Hypothalamus (tissue), 51 donors: ENCODE measurements at regions not wholly inside any gene's neighbourhood (a gene's known extent, or its start where the extent isn't known, plus 50 kb on each side); places are given as distances from the start of the nearest gene placed in this dataset.
"Not testable (repeated sequence)": the region's sequence is repeated elsewhere in the genome, so short reads cannot be mapped to it uniquely, and the experiment has no call there.

Experiments used
- DNase-seq, 51 donors: peaks; one replicate each; lab custom pipeline; 2025; lab: John Stamatoyannopoulos, UW

DNA sequence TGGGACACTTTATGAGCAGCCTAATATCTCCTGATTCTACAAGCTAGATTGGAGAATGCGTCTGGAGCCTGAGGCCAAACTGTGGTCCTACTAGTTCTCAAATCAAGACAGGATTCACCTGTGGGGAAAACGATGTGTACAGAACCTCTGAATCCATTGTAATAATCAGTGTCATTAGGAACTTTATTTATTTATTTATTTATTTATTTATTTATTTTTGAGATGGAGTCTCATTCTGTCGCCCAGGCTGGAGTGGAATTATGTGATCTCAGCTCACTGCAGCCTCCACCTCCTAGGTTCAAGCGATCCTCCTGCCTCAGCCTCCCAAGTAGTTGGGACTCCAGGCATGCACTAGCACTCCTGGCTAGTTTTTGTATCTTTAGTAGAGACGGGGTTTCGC, 52.6 kb upstream of the KIF26B start:
- not testable (repeated sequence) for DNase-seq

DNA sequence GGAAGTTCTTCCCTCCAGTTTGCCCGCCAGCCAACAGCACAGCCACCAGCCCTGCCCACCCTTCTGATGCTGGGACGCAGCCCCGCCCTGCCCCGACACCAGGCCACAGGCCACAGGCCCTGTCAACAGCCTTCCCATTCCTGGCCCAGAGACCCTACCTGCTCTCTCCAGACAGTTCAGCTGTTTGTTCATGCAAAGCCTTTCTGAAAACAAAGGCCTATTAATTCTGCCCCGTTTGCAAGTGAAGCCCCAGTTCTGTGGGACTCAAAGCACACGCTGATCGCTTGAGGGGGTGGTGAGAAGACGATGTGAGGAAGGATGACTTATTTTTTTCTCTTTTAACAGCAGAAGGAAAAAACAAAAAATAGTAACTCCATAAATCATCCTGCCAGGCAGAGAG, 55.4 kb upstream of the KIF26B start:
- DNase-seq = peak in 10 of 51 donors; percentile 2 to 32 (median 6)

DNA sequence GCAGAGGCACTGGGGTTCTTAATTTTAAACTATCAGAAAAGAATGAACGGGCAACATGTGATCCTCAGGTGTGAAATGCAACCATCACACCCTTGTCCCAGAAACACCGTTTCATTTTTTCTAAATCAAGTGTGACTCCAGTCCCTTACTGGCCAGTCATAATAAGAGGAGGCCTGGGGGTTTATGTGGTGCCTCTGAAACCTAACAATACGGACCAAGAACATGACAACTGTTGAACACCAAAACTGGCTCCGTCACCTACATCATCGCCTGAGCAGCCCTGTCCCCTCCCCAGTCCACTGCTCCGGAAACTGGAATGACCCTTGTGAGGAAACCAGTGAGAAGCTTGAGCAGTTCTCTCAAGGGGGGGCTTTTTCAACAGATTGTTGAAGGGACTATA, 55.9 kb upstream of the KIF26B start:
- no peak for DNase-seq

DNA sequence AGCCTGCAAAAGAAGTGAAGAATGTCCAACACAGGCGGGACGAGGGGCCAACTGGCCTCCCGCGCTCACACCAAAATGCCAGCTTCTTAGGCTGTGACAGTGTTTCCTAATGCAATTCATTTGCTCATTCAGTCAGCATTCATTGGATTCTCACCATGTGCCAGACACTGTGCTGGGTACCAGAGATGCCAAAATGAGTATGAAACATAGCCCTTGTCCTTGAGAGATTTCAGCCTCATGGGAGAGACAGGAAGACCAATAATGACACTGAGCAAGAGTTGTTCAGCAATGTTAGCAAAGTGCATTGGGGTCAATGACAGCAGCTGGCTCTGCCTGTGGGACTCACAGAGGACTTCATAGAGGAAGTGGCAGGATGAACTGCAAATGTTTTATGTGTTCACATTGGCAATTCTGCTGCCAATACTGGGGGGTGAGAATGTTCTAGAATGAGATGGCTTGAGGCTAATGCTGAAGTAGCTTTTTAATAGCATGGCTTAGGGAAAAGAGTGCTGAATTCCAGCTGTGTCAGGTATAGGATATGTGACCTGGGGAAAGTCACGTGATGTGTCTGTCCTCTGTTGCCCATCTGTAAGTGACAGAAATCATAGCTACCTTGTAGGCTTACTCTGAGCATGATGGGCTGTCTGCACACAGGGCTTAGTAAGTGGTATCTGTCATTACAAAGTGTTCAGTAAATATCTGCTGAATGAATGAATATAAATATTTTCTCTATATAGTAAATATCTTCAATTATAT, 58.3 kb upstream of the KIF26B start:
- DNase-seq = peak in 16 of 51 donors; percentile 4 to 70 (median 18)

DNA sequence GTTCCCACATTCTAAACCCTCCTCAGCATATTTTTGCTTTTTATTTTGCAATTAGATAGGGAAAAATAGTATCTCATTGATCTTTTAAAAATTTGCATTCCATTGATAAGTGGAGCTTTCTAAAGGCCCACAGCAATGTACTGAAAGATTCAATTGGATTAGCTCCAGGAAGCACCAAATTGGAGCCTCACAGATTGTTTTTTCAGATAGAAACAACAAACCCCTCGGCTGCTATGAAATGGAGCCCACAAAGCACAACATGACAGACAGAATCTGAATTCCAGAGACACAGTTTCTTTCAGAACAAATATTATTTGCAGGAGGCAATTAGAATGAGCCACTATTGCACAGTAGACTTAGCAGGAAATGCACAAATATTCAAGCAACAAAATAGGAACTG, 58.9 kb upstream of the KIF26B start:
- no peak for DNase-seq

DNA sequence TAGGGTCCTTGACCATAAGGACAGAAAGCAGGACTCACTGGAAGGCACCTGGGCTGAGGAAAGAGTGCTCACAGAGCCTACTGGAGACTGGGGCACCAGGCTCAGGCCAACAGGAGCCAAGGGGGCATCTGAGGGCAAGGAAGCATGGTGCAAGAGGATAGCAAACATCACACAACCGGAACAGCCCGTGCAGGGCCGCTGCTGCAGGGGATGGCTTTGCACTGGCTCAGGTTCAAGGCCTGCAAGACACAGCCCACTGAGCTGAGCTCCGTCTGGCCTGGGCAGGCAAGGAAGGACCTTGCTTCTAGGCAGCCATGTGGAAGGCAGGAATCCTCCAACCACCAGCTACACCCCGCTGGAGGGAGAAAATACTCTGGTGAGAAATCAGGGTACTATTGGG, 59.8 kb upstream of the KIF26B start:
- no peak for DNase-seq

DNA sequence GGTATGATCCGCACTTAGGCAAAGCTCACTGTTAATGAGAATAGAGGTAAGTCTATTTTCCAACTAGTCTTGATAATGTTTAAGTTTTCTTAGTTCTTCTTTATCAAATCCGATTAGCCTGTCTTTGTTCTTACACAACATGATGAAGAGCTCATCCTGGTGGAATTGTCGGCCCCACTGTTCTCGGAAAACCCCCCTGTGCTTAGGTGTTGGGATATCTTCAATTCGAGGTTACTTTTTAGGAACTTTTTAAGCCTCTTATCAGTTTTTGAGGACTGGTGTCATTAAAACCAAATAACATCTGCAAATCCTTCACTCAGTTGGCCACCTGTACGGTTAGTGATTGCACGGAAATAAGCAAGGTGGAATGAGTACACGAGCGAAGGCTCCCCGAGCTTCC, 60.7 kb upstream of the KIF26B start:
- no peak for DNase-seq

DNA sequence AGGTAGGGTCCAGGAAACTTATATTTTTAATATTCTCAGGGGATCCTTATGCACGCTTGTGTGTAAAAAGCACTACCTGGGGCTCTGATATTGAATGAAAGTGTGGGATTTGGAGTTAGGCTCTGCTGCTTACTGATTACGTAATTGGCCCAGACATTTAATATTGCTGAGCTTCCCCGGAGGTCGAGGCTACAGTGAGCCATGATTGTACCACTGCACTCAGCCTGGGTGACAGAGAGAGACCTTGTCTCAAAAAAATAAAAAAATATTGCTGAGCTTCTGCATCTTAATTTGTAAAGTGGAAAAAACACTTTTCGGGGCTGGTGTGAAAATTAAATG, 62.2 kb upstream of the KIF26B start:
- DNase-seq = no peak

DNA sequence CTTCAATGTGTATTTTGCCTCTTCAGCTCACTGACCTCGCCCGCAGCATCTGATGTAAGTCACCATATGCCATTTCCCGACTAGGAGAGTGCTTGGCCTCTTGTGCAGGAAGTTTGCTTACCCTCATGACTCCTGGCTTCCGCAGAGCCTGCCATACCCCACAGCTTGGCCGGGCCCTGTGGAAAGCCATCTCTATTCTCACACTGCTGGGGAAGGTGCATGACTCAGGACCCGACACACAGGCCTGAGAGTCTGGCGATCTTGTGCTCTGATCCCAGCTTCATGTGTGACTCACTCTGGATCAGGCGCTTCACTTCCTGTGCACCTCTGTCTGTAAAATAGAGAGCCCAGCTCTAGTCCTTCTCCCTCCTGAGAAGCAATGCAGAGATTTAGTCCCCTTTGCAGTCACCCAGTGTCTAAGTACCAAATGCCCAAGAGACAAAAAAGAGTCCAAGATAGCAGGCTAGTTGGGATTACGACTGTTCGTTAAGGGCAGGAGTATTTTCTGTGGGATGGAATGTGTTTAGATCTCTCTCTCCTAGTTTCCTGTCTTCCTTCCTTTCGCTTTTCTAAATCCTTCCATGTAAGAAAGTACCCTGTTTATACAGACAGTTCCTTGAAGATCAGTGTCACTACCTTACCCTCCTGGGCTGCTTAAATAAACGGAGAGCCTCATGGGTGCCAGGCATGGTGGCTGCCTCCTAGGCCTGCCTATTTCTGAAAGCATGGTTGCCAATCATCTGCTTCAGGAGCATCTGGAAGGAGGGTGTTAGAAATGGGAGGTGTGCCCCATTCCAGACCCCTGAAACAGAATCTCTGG, 62.8 kb upstream of the KIF26B start:
- peak in 1 of 51 donors; percentile 5 for DNase-seq

DNA sequence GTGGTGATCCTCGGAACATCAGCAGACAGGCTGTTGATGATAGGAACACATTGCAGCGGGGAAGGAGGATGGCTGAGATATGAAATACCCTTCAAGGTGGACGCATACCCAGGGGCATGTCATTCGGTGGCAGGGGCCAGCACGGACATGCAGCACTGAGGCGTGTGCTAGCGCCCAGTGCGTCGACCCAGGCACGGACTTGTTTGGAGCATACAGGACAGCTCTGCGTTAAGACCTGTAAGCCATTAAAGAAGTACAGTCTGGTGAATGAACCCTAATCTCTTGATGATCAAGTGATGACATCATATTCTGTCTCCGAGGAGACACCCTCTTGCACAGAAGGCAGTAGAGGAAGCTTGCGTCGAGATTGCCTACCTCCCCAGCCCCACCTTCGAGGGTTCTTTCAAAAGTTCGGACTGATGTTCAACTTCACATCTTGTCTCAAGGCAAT, 63.6 kb upstream of the KIF26B start:
- no peak for DNase-seq

DNA sequence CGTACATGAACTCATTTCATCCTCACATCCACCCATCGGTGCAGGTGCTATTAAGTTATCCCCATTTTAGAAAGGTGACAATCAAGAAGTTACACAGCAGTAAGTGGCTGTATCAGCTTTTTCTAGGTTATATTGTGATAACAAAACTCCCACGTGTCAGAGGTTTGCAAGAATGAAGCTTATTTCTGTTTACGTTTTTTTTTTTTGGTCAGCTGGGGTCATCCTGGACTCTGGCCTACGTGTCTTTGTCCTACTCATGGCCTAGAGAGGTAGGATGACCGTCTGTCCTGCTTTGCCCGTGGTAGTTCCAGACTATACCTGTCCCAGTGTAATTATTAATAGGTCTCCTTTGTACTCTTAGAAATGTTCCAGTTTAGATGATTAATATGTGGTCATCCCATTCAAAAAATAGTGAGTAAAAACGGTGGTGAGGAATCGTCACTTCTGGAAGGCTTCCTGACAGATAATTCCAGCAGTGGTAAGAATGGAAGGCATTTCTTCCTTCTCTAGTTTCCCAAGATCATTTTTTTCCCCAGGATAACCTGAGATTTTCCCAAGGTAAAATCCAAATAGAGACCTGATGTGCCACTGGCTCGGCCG, 64.2 kb upstream of the KIF26B start:
- DNase-seq = no peak

DNA sequence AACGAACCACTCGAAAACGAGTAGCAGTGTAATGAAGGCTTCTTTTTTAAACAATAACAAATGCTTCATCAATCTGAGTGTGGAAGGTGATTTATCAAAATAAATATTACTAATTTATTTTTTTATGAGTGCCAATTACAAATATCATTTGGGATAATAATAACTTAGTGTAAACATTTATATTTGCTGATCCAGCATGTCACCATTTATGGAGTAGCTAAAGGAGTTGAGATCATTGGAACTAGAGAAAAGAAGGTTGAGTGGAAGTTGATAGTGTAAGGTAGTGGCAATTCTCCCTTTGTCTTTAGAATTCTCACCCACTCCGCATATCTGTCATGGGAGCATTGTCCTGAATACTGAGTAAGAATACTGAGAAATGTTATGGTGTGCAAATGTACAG, 67.1 kb upstream of the KIF26B start:
- no peak for DNase-seq

DNA sequence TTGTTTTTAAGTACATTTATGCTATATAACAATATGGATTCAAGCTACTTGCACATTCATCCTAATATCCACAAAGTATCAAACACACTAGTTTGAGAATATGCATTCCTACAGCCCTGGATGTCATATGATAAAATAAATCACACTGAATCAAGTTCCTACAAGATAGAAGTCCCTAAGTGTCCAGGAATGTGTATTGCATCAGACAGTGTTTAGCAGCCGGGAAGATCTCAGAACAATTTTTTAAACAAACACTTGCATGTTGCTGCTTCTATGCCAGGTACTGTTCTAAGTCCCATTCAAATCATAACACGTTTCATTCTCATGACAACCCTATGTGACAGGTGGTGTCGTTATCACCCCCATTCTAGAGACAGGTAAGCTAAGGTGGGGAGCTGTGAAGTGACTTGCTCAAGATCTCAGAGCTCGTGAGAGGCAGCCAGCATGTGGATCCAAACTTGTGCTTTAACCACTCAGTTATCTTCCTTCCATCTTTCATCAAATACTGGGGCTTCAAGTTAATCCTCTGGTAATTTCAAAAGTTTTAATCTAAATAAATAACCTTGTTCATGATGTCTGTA, 68.3 kb upstream of the KIF26B start:
- DNase-seq = no peak

DNA sequence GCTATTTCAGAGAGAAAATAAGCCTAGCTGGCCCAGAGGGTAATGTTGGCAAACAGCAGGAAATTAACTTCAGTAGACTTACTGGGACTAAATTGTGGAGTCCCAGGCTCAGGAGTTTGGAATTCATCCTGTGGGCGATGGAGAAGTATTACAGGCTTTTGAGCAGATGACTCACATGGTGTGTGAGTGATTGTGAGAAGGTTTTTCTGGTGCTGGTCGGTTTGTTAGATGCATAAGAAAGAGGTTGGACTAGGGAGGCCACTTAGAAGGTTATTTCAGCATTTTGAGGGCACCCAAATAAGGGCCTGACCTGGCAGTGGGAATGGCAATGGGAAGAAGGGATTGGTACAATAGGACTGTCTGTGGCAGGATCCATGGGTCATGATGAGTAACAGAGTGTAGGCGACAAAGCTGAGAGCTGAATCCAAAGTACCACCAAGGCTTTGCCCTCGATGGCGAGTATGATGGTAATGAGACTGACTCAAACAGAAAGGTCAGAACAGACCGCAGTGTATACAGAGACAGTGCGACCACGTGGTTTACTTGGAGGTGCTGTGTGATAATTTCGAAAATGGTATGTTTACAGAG, 69.2 kb upstream of the KIF26B start:
- DNase-seq = no peak

DNA sequence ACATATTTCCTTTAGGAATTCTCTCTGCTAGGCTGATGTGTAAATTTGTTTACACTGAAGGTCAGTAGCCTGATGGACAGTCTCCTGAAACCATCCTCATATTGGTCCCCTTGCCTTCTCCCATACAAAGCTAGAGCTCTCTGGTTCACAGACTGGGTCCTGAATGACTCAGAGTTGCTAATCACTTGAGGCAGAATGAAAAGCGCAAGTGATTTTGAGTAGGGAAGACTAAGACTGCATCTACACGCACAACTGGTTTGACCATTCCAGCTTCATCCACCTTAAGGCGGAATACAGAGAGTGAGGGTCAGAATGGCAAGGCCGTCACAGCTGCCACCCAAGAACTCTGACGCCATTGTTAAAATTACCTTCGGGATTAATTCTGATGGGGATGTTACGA, 70.2 kb upstream of the KIF26B start:
- no peak for DNase-seq

DNA sequence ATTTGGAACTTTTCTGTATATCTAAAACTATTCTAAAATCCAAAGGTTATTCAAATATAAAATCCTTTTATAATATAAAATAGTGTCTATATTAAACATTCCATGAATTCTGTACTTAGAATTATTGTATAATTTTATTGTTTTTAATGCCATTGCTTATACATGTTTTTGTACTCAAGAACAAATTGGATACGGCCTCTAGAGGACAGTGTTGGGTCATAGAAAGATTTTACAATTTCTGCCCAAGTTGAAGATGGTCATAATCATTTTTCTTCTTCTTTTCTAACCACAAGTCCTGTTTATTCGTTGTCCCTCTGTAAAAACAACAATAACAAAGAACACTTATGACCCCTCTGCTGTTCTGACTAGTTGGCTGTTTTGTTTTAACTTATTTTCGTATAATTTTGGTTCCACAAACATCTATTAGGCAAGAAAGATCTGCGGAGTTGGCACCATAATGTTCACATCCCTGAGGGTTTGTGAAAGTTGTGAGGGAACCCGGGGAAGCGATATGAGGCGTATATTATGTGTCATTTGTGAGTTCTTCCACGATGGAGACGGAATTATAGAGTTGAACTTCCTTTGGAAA, 75.7 kb upstream of the KIF26B start:
- no peak for DNase-seq

DNA sequence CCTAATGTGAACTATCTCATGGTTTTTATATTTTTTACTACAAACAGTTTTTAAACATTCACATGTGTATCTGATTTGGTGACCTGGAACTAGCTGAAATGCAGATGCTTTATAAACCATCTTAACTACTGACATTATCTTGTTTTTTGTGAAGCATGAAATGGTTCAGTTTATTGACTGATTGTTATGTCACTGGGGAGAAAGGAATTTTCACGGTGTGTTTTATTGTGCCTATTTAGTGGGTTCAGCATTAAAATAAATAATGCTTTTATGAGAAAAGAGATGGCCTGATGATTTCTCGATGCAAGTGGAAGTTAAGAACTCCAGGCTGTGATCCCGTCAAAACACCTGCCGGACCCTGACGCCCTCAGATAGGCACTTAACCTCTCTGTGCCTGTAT, 79.9 kb upstream of the KIF26B start:
- no peak for DNase-seq

DNA sequence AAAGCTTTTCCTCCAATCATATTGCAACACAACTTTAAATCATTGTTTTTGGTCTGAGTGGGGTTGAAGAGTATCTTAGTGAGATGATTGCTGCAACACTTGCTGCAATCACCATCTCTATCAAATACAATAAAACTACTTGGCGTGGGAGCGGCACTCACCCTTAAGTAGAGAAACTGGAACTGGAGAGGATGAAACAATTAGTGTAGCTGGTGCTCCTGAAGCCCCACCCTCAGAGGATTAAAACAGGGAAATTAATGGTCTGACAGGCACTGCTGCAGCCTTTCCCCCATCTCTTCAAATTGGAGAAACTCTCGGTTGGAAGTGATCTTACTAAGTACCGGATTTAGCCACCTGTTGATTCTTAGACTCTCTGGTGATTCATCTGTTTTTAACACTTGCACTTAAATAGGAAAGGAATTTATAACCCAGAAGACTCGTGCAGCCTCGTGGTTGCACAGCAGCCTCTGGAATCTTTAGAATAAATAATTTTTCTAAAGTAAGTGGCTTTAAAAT, 80.5 kb upstream of the KIF26B start:
- DNase-seq = no peak

DNA sequence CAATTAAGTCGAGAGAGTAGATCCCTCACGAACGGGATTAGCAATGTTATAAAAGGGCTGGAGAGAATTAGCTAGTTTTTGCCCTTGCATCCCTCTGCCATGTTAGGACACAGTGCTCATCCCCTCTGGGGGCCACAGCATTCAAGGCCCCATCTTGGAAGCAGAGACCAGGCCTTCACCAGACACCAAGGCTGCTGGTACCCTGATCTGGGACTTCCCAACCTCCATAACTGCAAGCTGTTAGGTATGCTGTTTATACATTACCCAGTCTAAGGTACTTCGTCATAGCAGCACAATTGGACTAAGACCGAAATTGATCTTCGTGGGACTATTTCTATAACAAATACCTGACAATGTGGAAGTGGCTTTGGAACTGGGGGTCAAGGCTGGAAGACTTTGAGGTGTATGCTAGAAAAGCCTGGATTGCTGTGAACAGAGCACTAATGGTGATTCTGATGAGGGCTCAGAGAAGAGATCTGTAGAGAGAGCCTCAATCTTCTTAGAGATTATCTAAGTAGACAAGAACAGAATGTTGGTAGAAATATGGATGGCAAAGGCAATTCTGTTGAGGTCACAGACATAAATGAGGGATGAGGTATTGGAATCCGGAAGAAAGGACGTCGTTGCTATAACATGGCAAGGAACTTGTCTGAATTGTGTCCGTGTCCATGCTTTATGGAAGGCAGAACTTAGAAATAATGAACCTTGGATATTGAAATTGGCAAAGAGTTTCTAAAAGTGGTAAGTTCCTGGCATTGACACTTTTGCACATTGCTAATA, 83.8 kb upstream of the KIF26B start:
- DNase-seq = no peak

DNA sequence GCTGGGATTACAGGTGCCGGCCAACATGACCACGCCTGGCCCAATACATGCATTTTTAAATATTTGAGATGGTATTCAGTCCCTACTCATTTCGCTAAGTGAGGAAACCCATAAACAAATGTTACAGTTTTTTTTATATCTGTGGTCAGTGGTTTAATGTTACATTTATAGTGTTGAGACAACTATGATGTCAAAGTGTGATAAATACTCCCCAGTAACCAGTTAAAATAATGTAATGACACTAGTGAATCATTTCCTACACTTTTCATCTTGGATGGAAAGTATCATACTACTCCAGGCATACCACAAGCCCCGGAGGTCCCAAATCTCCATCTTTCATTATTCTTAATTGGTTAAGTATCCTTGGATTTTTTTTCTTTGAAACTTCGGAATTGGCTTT, 87.5 kb upstream of the KIF26B start:
- DNase-seq = no peak
